ENCODE measurements at regions not wholly inside any gene's neighbourhood (a gene's known extent, or its start where the extent isn't known, plus 50 kb on each side); places are given as distances from the start of the nearest gene placed in this dataset.

DNA sequence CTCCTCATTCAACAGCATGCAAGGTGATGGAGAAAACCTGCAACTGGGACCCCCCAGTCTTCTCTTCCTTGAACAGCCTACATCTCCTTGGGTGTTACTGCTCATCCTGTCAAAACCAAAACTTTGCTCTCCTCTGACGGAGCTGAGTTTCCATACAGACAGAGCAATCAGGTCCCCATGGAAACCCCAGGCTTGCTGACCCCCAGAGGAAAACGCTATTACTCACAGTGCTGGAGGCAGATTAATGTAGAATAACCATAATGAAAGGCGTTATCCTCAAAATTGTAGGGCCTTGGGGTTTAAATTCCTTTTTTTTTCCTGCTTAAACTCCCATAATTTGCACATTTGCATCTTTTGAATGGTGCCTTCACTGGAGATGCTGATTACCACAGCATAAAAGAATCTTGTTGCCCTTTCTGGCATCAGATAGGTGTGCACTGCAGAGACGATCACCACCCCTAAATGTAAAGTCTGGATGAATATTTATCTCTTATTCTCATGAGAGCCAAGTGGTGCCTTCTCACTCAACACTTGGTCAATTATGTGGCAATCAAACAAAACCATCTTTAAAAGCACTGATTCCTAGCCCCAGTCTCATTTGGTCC is 126.3 kb downstream of the MSX2 start:
- in situ Hi-C loops (cut with MboI; ENCODE audit: low sequenced_read_pairs), result no loop called here

- in situ Hi-C loops (cut with MboI; ENCODE audit: low sequenced_read_pairs), result no loop called here
These were observed 125.0 kb downstream of the MSX2 start for GRCh38 chr5:174849426-174849825.

DNA sequence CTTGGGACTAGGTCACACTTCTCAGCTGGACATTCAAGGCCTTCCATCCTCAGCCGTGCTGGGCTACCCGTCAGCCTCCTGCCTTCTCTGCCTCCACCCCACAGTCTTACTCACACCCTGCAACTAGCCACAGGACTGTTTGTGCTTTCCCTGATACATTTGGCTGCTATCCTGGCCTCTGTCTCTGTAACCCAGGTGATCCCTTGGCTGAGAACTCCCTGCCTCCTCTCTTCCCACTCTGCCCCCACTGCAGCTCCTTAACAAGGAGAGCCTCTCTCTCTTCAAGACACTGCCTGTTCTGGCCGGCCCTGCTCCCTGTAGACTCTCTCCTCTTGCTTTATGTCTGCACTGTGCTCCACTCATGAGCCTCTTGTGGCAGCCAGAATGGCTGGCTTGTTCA is 120.6 kb downstream of the MSX2 start:
- in situ Hi-C loops (cut with MboI; ENCODE audit: low sequenced_read_pairs), result no loop called here

DNA sequence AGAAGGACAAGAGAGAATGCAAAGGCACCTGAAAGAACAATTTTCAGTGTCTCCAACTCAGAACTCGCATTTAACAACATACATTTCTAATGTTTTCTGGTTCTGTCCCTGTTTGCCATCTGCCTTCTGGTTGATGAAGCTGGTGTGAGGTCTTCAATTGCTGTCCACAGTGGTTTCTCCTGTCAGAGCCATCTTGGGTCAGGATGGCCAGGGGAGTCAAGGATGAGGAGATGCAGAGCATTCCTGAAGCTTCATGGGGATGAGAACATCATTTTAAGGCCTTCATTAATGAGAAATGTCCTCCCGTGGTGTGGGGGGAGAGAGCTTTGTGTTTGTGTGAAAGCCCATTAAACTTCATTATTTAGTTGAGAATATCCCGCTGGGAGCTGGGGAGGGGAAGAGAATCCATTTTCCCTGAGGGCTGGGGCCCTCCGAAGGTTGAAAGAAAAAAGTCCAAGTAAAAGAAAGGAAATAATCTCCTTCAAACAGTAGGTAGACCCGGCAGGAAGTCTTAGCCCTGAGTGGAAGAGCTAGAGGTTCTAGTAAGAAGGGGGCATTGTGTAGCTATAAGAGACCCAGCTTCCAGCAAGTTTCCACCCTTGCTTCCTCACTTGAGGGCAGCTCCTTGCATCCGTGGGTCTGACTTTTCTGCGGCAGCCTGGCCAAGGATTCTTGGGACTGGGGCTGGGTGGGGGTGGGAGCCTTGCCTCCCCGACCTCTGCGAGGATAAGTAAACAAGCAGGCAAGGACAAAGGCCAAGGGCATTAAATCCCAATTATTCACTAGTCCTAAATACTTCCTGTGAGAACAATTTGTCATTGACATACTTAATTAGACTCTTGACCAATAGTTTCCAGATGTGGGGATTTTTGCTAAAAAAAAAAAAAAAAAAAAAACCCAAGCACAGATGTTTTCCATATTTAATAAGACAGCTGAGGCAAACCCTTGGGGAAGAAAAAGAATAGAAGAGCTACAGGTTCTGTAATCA is 119.2 kb downstream of the MSX2 start:
- in situ Hi-C loops (cut with MboI; ENCODE audit: low sequenced_read_pairs), result no loop called here

GRCh38 chr5:174840435-174840834 is 116.1 kb downstream of the MSX2 start:
- in situ Hi-C loops (cut with MboI; ENCODE audit: low sequenced_read_pairs), result no loop called here

- in situ Hi-C loops (cut with MboI; ENCODE audit: low sequenced_read_pairs), result no loop called here
These were observed 114.8 kb downstream of the MSX2 start for GRCh38 chr5:174839196-174839595.

DNA sequence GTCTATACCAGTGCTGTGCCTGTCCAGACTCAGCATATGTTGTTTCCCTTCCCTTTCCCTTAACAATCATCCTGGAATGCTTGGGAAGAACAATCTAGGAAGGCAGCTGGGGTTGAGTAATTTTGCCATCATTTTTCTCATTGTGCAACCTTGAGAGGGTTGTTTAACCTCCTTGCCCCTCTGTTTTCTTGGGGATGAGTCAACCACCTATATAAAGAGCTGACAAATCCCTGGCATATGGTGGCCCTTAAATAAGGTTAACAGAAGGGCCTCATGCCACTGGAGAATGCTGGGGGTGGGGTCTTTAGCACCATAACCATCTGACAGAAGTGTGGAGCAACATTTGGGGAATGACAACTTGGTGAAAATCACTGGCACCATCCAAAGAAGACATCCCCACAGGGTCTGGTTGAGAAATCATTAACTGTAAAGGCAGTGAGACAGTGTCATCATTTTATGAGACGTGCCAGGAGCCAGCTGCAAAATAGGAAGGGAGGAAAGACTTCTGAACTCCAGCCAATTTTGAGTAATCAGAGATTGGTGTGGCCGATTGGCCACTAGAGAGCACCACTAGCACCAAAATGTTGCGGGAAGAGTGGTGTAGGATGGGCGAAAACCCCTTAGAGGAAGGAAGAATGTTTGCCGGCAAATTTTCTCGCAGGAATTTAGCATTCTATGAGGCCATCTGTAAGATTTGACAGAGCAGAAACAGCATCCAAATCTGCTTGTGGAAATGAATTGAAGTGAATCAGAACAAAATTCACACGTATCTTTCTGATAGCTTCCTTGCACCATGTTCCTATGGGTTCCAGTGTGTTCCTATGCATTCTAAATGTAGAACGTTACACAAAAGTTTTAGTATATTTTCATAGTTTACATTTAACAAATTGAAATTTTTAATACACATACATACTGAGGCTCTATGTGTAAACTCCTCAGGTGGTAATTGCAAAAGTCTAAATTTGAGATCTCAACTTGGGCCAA is 113.8 kb downstream of the MSX2 start:
- in situ Hi-C loops (cut with MboI; ENCODE audit: low sequenced_read_pairs), result no loop called here

GRCh38 chr5:174834081-174834480 is 109.7 kb downstream of the MSX2 start:
- in situ Hi-C loops (cut with MboI; ENCODE audit: low sequenced_read_pairs), result no loop called here

DNA sequence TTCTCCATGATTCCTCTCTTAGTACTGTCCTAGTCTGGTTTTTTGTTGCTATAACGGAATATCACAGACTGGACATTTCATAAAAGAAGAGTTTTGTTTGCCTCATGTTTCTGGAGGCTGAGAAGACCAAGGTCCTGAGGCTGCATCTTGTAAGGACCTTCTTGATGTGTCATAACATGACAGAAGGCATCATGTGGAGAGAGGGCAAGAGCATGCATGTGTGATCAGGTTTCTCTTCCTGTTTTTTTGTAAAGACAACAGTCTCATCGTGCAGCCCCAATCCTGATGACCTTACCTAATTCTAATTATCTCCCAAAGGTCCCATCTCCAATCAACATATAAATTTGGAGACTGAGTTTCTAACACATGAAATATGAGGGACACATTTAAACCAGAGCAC is 108.4 kb downstream of the MSX2 start:
- in situ Hi-C loops (cut with MboI; ENCODE audit: low sequenced_read_pairs), result no loop called here

DNA sequence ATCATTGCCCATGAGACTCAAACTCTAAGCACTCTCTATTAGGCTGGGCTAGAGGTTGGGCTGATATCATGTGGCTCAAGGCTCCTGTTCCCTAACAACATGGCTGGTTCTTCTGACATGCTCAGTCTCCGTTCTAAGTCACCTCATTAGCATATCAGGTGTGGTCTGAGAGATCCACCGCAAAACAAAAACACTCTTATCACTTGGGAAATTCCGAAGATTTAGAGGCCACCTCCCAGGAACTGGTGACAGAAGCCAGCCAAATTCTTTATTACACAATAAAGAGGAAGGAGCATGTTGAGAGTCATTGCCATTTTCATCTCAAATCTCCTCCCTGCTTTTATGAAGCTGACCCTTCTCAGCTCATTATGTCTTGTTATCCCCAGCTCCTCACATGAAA is 107.6 kb downstream of the MSX2 start:
- in situ Hi-C loops (cut with MboI; ENCODE audit: low sequenced_read_pairs), result no loop called here

- in situ Hi-C loops (cut with MboI; ENCODE audit: low sequenced_read_pairs), result no loop called here
These were observed 106.8 kb downstream of the MSX2 start for GRCh38 chr5:174831031-174831660.

- in situ Hi-C loops (cut with MboI; ENCODE audit: low sequenced_read_pairs), result no loop called here
These were observed 105.1 kb downstream of the MSX2 start for GRCh38 chr5:174829511-174829864.

- in situ Hi-C loops (cut with MboI; ENCODE audit: low sequenced_read_pairs), result no loop called here
These were observed 104.6 kb downstream of the MSX2 start for GRCh38 chr5:174828804-174829510.

- in situ Hi-C loops (cut with MboI; ENCODE audit: low sequenced_read_pairs), result no loop called here
These were observed 103.2 kb downstream of the MSX2 start for GRCh38 chr5:174827558-174827957.

DNA sequence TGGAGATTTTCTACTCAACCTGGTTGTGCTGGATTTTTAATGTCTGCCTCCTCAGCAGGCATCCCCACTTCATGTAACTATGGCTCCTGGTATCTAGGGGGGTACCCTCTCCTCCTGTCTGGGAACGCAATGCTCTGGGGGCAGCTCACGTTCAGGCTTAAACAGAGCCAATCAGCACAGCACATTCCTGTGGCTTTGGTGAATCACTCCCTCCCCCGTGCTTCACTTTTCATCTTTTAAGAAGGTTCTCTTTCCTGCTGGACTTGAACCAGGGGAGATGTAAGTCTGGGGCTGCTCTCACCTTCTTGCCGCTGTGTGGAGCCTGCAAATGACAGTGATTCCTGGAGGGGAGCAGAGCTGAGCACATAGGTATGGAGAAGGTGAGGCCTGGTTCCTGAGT is 101.2 kb downstream of the MSX2 start:
- in situ Hi-C loops (cut with MboI; ENCODE audit: low sequenced_read_pairs), result no loop called here

DNA sequence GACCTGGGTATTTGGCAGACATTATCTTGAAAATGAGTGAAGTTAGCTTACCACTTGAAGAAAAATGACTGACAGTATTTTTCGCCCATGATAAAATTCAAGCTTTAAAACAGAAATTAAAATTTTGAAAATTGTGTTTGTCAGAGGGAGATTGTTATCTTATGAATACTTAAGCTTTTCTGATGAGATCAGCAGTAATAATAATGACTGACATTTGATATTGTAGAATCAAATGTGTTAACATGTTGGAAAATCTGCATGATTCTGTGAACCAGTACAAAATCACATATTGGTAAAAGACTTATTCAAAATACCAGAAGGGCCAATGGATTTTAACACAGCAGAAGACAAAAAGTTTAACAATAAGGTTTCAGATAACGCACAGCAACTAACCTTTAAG is 94.0 kb downstream of the MSX2 start:
- in situ Hi-C loops (cut with MboI; ENCODE audit: low sequenced_read_pairs), result no loop called here

DNA sequence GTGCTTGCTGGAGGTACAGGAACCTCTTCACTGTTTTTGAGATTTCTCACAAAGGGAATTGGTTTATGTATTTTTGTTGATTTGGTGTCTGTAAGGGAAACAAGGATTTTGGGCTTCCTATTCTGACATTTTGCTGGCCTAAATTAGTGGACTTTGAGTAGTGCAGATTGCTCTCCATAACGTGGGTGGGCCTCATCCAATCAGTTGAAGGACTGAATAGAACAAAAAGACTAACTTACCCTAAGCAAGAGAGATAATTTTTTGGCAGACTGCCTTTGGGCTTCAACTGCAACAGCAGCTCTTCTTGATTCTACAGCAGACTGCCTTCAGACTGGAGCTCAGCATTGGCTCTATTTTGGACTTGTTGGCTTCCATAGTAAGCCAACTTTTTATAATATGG is 93.2 kb downstream of the MSX2 start:
- in situ Hi-C loops (cut with MboI; ENCODE audit: low sequenced_read_pairs), result no loop called here

DNA sequence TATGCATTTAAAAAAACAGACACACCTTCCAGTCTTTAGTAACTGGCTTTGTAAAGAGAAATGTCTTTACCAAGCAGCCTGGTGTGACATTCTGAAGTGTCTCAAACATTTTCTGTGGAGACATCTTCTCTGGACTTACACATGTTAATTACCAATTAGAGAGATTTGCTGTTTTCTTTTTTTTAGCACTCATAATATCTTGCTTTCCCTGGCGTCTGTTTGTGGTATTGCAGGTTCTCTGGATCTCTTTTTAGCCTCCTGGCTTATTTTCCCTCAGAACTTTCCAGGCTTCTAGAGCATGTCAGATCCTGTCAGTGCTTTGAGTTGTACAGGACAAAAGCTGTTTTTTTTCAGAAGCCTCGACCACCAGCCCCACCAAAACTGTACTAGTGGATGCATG is 92.5 kb downstream of the MSX2 start:
- in situ Hi-C loops (cut with MboI; ENCODE audit: low sequenced_read_pairs), result no loop called here

DNA sequence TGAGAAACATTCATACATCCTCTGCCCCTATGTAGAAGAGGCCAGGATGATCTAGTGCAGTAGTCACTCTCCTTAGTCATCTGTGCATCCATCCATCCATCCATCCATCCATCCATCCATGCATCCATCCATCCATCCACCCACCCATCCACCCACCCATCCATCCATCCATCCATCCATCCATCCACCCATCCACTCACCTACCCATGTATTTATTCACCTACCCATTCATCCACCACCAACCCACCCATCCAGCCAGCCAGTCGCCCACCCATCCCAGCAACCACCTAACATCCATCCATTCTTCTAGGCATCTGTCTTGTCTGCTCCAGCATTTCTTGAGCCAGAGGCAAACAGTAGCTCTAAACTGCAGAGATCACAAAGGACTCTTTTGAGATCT is 87.1 kb downstream of the MSX2 start:
- in situ Hi-C loops (cut with MboI; ENCODE audit: low sequenced_read_pairs), result no loop called here

DNA sequence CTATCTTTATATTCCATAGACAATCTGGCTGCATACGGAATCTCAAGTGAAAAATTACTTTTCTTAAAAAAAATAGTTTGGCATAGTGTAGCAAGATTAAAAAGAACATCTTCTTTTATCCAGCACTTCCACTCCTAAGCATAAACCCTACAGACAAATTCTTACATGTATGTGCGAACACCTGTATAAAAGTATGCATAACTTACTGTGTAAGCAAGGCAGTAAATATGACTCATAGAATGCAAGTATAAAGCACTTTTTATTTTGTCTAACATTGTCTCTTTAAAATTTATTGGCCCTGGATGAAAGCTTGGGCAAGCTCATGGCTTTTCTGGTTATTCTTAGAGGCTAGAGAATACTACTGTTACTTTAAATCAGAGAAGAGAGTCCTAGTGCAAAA is 86.4 kb downstream of the MSX2 start:
- in situ Hi-C loops (cut with MboI; ENCODE audit: low sequenced_read_pairs), result no loop called here
